Activated CD4-positive, CD25-positive, alpha-beta regulatory T cell treated with anti-CD3 and anti-CD28 coated beads, Interleukin-2, amount 50 U/mL, for 16 hours (primary cell): ENCODE measurements at regions not wholly inside any gene's neighbourhood (a gene's known extent, or its start where the extent isn't known, plus 50 kb on each side); places are given as distances from the start of the nearest gene placed in this dataset.

ENCODE experiments used
- DNase-seq: peaks from one replicate; pipeline ENCODE4 v3.0.0-alpha.2; 2020; ENCODE audit warnings: low read depth, low spot score

- DNase-seq = no peak
These were observed 473.5 kb upstream of the RGMA start for GRCh38 chr15:93562395-93563123.

- no peak for DNase-seq
These were observed 468.7 kb upstream of the RGMA start for GRCh38 chr15:93557696-93558095.

GRCh38 chr15:93553167-93553935 is 464.3 kb upstream of the RGMA start:
- DNase-seq = no peak

GRCh38 chr15:93543093-93543492 is 454.1 kb upstream of the RGMA start:
- no peak for DNase-seq

- no peak for DNase-seq
These were observed 438.5 kb upstream of the RGMA start for GRCh38 chr15:93527374-93528050.

- DNase-seq = no peak
These were observed 435.4 kb upstream of the RGMA start for GRCh38 chr15:93524432-93524831.

GRCh38 chr15:93523481-93523880 is 434.5 kb upstream of the RGMA start:
- no peak for DNase-seq

- no peak for DNase-seq
These were observed 431.2 kb upstream of the RGMA start for GRCh38 chr15:93520206-93520605.

GRCh38 chr15:93519599-93519998 is 430.6 kb upstream of the RGMA start:
- no peak for DNase-seq

- DNase-seq = no peak
These were observed 428.2 kb upstream of the RGMA start for GRCh38 chr15:93517176-93517575.

- DNase-seq = no peak
These were observed 426.4 kb upstream of the RGMA start for GRCh38 chr15:93515256-93516051.

- no peak for DNase-seq
These were observed 417.6 kb upstream of the RGMA start for GRCh38 chr15:93506646-93507045.

GRCh38 chr15:93505506-93505905 is 416.5 kb upstream of the RGMA start:
- DNase-seq = no peak

- DNase-seq = no peak
These were observed 412.9 kb upstream of the RGMA start for GRCh38 chr15:93501946-93502345.

GRCh38 chr15:93500155-93500554 is 411.1 kb upstream of the RGMA start:
- DNase-seq = no peak

GRCh38 chr15:93497291-93497690 is 408.3 kb upstream of the RGMA start:
- DNase-seq = no peak

- DNase-seq = no peak
These were observed 407.9 kb upstream of the RGMA start for GRCh38 chr15:93496888-93497287.

GRCh38 chr15:93495799-93496637 is 407.0 kb upstream of the RGMA start:
- DNase-seq = no peak

- no peak for DNase-seq
These were observed 404.2 kb upstream of the RGMA start for GRCh38 chr15:93493172-93493571.

GRCh38 chr15:93491291-93491690 is 402.3 kb upstream of the RGMA start:
- DNase-seq = no peak

- no peak for DNase-seq
These were observed 399.3 kb upstream of the RGMA start for GRCh38 chr15:93488296-93488713.
